Activated T-cell treated with anti-CD3 and anti-CD28 coated beads, Interleukin-2, amount 50 U/mL, for 48 hours (primary cell): ENCODE measurements at regions not wholly inside any gene's neighbourhood (a gene's known extent, or its start where the extent isn't known, plus 50 kb on each side); places are given as distances from the start of the nearest gene placed in this dataset.

Experiments
- DNase-seq, 2 experiments: peaks; one replicate each; pipeline ENCODE4 v3.0.0-alpha.2; 2020

DNA sequence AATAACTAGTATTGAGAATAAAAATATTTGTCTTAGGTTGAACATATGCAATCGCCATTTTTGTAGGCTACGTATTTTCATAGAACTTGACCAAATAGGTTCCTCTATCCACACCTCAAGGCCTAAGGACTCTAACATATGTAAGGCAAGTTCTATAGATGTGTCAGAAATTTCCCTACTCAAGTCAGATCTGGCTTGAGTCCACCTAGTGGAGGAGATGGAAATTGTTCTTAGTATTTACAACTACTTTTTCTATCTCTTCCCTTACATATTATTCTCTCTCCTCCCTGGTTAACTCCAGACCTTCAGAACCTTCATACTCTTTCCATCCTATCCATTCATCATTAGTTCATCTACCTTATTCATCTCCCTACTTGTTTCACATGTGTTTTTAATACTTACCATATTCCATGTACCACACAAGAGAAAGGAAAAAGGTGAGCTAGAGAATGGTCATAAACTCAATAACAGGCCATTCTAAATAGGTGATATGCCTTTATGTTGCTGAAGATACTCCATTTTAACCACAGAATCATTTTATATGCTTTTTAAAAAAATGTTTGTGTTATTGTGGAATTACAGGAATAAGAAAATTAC, 174.5 kb upstream of the HDAC9 start:
- no peak for DNase-seq

DNA sequence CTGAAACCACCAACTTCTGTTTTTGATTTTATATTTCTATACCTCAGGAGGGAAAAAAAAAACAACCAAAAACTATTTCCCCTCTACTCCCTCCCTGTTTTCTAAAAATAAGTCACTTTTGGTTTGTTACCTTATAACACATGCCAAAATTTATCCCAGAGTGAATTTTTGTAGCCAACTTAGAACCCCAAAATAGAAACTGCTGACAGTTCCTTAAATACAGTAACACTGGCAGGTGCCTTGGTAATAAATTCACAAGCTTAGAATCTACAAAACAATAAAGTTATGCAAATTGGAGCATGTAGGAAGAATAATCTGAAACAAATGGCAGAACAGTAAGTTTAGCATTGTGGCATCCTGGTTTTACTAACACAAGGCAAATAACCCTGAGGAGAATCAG, 165.0 kb upstream of the HDAC9 start:
- DNase-seq, result no peak

DNA sequence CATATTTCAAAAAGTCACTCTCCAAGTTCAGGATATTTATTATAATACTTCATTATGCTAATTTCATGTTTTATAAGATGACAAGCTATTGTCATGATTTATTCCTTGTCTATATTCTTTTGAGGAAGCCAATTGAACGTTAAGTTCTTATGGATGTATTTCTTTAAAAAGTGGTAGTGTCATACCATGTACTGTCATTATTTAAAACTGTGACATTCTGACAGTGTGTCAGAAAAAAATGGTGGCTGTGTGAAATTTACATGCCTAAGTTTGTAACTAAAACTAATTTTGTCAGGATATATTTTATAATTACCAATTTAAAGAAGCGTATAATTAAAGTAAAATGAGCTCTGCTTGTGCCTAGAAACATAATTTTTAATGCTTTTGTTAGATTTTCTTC, 158.9 kb upstream of the HDAC9 start:
- no peak for DNase-seq

DNA sequence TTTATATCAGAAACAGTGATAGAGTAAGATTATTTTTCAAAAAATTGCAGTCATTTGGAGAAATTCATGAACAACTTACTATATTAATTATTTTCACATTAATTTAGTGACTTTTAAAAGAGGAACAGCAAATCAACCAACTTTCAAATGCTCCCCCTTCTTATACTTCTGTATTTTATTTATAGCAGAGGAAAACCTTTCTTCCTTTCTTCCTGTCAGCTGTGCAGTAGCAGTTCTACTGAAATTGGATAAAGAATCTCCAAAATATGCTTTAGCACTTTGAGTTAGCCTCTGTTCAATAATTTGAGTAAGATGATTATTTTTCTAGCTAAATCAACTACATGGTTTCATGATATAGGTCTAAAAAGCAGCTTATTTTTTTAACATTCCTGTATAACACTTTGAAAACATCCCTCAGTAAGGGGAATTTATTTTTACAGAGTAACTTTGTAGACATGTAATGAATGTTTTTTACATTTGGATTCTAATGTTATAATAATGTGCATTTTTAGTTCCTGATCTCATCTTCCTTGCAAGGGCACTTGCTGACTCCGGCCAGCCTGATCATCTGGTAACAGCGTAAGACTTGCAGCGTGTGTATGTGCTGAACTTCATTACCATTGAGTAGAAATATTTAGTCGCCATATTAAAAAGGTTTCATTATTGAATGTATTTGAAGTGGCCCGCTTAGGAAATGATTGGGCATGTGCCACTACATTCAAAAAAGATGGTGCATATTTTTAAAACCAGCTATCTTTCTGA, 158.3 kb upstream of the HDAC9 start:
- no peak for DNase-seq

DNA sequence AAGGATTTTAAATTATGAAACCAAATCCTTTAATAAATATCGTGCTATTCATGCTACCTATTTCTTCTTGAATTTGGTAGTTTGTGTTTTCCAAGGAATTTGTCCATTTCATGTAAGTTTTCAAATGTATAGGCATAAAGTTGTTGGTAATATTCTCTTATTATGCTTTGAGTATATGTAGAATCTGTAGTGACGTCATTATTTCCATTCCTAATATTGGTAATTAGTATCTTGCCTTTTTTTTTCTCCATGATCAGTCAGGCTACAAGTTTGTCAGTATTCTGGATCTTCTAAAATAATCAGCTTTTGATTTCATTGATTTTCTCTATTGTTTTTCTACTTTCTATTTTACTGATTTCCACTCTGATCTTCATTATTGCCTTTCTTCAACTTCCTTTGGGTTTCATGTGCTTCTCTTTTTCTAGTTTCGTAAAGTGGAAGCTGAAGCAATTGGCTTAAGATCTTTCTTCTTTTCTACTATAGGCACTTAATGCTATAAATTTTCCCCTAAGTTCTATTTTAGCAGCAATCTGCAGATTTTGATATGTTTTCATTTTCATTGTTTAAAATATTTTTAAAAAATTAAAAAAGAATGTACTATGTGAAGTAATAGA, 156.5 kb upstream of the HDAC9 start:
- DNase-seq, result no peak

DNA sequence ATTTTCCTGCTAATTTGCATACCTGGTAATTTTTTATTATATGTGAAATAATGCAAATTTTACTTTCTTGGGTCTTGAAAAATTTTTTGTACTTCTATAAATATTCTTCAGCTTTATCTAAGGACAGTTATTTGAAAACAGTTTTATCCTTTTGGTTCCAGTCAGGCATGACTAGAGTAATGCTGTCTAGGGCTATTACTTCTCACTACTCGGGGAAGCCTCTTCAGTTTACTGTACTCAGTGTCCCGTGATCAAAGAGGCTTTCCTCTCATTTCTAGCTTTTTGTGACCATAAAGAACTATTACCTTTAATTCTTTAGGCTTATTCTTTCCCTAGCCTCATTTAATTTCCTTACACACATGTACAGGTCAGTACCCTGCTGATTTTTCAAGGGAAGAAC, 153.8 kb upstream of the HDAC9 start:
- no peak for DNase-seq

DNA sequence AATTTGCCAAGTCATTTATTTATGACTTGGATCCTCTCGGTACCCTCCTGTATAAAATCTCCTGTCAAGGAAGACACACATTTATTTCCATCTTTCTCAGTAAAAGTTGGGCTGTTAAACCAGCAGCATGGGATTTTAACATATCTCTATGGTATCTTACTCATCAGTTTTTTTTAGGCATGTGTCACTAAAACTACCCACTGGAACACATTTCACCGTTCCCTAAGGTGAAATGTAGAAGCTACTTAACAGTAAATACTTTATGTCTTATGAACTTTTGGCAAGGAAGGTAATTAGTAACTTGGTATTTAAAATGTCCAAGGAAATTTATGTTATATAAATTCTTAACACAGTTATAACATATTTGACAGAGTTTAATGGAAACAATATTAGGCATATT, 152.5 kb upstream of the HDAC9 start:
- DNase-seq, result no peak

DNA sequence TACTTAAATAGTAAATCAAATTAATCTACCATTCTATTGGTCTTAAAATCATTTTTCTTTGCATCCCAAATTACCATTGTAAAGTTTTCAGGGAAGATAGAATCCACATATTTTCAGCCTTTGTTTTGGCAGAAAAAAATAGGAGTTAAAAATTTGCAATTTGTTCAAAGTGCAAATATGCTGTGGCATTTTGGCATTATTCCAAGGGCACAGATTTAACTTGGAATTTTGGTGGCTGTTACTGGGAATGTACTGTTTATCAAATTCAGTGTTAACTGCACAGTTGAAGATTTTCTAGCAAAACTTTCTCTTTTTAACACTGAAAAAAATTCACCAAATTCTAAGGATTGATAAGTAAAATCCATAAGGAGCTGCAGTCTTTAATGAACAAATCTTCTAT, 151.0 kb upstream of the HDAC9 start:
- DNase-seq, result no peak

DNA sequence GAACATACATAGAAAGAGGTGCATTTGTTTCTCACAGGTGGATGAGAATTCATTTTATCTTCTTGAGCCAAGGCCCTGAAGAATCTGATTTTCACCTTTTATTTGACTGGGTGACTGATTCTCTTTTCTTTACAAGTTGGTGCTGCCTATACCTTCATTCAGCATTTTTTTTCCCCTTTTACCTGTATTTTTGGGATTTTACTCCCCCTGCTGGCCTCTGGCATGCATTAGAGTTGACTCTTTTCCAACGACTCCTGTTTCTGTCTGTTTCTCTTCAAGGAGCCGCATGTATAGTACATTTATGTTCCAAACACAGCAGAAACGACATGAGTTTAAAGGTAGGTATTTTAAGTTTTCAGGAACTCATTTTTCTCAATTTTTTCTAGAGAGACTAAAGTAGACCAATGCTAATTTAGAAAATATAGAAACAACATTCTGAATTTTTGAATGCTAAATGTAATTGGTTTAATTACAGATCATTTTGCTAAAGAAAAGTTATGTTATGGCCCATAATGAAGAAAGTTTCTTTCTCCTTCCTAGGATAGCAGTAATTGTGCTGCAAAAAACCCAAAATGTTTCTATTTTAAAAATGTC, 149.8 kb upstream of the HDAC9 start:
- peak; percentile 24 to 36 for DNase-seq

DNA sequence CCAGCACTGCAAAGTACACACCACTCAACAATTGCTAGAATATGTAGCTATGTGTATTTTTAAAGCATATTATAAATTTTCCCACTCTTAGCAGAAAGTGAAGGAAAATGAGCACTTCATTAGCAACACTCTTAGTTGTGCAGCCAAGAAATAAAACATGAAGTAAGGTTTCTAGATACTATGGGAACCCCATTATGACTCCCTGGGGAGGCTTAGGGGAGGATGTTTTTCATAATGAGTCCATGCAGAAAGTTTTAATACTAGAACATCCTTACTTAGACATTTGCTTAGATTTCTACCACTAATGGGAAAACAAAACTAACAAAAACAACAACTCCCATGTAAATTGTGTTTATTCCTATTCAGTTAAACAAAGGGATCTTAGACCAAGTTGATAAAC, 148.4 kb upstream of the HDAC9 start:
- DNase-seq, result no peak

DNA sequence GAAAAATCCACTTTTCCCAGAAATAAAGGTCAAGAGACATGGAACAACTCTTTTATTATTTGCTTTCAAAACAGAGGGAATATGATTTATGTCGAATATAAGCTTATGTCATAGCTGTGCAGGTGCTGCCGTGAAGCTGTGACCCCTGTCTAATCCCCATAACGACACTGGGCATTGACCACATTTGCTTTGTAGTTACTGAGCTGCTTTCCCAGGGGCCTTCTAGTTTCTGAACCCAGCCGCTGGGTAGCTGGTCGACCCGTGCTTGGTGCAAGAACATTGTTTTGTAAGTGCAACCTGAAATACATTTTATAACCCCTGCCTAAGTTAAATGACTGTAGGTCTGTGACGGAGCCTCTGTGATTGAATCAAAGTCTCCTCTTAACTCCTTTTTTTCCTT, 144.9 kb upstream of the HDAC9 start:
- no peak for DNase-seq

DNA sequence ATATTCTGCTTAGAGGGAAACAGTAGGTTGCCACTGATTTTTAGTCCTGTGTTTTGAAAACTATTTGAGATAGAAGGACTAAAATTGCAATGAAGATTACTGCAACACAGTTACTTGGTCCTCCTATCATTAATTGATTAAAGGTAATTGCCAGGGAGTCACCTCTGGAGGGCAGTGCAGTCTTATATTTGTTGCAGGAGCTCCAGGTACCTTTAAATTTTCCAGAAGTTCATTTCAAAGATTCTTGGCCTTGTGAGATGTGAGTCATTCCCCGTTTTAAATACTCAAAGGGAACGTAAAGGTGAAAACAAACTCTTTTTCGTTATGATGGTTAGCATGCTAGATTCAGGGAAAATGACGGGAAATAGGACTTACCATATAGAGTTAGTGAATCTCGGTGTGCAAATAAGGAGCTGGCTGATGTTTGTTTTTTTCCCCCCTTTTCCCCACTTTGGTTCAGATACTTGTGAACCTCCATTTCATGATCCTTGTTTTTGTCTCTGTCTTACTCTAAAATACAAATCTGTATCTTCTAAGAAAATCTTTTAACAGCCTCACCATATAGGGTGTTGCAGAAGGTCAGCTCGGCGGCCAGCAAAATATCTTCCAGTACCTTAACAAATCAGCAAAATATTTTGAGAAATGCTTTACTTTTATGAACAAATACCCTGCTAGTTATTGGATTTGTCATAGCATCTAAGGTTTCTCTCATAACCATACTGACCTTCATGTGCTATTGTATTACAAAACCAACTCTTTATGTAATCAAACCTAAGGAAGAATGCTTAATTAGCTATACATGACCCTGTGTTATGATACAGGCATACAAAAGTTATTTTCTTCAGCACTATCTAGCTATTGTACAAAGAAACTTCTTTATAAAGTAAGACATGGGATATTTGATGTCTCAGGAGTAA, 143.0 kb upstream of the HDAC9 start:
- DNase-seq, result no peak

DNA sequence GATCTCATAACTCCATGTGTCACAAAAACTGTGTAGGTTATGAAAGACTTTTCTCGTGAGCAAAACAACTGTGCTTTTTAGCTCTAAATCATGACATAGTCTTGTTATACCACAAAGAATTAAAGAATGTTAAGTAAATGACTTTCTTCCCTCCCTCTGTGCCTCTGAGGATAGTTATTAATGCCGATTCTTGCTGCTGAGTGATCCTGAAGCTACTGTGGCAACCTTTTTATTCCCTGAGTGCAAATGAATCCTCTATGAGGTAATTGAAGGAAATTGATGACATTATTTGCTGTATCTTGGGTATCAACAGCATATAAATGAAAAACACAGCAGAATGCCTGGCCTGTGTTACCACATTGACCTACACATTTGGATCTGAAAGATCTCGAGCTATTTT, 142.2 kb upstream of the HDAC9 start:
- DNase-seq, result no peak

DNA sequence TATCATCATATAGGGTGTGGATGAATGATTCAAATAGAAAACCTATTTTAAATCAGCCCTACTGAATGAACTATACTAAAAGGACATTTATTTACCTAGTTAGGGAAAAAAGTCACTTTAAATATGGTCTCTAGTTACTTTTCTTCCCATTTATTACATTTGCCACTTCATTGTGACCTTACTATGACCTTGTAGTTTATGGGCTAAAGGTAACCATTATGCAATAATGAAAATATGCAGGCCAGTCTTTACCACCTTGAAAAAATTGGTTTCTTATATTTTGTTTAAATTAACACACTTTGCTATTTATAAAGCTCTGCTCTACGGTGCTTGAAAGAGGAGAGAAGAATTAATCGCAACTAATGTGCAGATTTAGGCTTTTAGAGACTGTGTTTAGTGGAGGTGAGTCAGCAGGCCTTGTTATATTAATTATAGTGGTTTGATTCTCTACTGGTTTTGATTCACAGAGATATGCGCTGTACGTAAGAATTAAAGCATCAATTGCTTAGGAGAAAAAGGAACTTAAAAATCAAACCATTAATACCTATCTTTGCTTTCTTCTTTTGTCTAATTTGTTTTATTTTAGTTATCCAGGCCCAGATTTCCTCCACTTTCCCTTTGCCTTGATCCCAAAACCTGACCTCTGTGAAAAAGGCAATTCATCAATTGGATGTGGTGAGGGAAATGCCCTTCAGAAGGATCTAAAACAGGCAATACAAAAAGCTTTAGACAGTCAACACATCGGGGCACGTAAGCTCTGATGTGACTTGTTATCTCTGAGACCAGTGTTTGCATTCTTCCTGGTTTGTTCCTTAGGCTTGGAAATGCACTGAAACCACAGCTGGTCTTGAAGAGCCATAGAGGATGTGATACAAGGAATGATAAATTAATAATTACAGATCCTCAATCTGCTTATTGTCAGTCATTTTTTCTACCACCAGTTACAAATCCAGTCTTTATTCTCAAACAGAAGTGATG, 141.2 kb upstream of the HDAC9 start:
- no peak for DNase-seq

DNA sequence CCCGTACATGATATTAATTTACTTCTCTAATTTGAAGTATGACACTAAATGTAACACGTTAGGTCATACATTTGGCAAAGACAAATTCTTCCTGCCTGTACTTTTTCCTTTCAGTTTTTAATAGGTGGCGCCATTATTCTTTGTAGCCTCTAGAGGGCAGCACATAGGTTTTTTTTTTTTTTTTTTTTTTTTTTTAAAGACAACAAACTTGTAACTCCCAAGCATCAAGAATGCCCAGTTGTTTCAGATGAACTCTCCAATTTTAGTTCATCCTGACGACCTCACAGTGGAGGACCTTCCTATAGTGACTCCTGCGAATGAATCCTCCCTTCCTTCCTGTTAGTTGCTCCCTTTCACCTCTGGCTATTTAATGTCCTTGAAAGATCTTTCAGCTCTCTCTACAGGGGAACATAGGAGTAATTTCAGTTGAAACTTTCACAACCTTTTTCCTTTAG, 139.3 kb upstream of the HDAC9 start:
- no peak for DNase-seq

DNA sequence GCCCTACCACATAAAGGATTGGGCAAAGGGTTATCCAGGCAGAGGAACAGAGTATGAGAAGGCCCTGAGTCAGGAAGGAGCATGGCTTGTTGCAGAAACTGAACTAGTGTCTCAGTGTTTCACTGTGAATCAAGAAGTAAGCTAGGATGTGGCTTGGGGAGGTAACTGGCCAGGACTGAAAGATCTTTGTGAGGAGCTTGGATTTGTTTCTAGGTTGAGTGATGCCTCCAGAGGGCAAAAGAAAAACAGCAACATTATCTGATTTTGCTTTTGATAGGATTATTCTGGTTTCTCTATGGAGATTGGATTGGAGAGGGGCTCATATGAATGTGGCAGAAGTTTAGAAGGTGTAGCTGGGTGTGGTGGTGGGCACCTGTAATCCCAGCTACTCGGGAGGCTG, 137.9 kb upstream of the HDAC9 start:
- DNase-seq, result no peak

DNA sequence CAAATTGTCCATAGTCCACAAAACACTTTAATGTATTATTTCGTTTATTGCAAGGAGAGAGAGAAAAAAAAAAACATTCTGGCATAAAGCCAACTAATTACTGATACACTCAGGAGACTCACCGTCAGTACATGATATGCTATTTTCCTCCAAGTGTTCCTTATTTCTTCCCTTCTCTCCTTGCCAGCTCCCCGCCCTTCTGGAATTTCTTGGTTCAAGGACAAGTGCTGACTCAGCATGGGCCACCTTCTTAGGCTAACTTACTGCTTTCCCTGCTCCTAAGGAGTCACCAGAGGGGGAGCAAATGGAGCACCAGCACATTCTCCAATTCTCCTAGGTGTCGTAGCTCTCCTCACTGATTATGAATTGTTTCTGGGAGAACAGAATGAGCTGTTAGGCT, 133.8 kb upstream of the HDAC9 start:
- DNase-seq, result no peak

DNA sequence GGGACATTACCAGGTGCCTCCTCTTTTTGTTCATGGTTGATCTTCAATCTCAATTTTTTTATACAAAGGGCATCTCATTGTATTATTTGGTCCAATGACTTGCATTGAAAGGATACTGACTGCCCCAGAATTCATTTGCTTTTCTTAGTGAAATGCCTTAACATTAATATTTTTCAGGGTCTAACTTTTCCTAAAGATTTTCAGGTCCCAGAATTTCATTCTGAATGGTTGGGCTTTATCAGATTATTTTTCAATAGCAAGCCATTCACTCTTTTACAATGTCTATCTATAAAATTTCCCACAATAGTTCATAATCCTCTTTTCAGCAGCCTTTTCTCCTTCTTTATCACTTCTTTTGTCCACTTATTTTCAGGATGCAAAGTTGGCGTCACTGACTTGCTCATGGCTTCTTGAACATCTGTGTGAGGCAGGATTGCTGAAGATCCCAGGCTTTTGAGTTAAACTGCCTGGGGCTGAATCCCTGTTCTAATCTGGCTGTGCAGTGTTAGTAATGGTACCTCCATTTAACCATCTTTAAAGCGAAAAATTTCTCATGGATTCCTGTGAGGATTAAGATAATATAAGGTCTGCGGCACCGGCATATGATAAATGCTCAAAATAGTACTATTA, 131.7 kb upstream of the HDAC9 start:
- no peak for DNase-seq

DNA sequence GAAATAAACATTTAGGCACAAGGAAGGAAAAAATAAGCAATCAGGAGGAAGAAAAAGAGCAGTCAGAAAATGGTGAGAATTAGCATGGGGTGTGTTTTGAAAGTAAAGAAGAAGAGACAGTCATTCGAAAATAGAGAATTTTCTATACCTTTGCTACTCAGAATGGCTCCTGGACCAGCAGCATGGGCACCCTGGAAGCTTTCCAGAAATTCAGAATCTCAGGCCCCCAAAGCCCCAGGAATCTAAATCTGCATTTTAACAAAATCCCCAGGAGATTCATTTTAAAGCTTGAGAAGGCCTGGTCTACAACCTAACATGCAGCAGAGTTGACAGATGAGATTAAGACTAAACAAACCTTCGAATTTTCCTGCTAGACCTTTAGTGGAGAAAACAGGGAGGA, 131.2 kb upstream of the HDAC9 start:
- DNase-seq, result no peak

DNA sequence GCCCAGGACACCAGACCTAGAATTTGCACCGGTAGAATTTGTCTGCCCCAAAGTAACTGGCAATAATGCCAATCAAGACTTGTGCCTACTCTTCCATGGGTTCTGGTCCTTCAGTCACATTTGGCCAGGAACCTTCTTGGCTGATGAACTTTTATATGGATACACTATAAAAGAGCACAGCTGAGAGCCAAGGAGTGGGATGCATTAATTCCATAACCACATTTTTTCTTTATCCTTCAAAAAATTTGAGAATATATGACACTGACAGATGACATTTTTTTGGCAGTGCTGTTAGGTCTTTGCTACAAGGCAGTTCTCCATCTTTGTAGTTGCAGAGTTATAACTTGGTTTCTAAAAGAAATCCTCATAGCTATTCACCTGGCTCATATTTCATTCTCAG, 129.2 kb upstream of the HDAC9 start:
- no peak for DNase-seq

DNA sequence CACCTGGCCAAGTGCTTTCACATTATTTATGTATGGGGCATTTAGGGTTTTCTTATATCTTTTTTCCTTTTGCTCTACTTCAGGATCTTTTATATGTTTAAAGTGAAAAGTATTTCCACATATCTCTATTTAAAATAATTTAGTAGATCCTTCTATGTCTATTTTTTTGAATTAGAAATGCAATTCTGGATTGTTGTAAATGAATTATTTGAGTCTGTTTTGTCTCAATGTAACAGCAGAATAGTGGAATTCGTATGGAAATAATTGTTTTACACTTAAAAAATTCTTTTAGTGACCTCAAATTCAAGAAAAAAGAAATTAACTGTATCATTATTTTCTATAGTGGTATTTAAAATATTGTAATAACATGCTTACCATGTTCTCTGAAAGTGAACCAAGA, 126.5 kb upstream of the HDAC9 start:
- DNase-seq, result no peak
